GM18520 (cell line): ENCODE measurements at regions not wholly inside any gene's neighbourhood (a gene's known extent, or its start where the extent isn't known, plus 50 kb on each side); places are given as distances from the start of the nearest gene placed in this dataset.

ENCODE experiments used
- ATAC-seq: cut with Tn5 transposase; IDR thresholded peaks from one replicate; pipeline ENCODE4 v1.9.1; 2021; ENCODE audit not compliant: unreplicated experiment

DNA sequence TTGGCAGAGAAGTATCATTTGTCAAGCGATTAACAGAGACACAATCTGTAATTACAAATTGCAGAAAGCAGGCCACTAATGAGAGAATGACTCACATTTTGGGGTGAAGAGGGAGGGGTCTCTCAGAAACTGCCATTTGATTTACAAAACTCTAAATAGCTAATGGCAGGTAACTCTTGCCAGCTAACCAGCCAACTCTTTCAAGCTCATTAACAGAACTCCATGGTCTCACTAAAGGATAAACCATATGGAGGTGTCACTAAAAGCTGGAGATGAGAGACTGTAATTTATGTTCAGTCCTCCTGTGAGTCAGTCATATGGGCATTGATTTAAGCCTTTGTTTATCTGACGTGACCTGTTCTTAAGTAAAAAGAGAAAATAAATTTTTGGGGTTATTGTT is 336.4 kb downstream of the FOXG1 start:
- ATAC-seq = no peak

DNA sequence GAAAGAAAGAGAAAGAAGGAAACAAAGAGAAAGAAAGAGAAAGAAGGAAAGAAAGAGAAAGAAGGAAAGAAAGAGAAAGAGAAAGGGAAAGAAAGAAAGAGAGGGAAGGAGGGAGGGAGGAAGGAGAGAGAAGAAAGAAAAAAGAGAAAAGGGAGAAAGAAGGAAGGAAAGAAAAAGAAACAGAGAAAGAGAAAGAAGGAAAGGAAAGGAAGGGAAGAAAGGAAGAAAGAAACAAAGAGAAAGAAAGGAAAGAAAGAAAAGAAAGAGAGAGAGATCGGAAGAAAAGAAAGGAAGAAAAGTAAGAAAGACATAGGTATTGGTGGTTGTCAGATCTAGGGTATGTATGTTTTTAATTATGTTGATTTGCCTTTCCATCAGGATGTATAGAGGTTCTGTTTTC is 342.3 kb downstream of the FOXG1 start:
- no peak for ATAC-seq

GRCh38 chr14:29109589-29109988 is 343.0 kb downstream of the FOXG1 start:
- ATAC-seq = no peak

DNA sequence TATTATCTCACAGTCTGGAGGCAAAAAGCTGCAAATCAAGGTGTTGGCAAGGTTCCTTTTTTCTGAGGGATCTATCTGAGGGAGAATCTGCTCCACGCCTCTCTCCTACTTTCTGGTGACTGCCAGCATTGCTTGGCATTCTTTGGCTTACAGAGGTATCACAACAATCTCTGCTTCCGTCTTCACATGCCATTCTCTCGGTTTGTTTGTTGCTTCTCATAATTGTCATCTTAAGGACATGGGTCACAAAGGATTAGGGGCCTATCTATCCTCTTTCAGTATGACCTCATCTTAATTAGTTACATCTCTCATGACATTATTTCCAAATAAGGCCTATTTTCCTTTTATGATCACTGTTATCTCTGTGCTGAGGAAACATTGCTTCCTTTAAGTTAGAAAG is 345.0 kb downstream of the FOXG1 start:
- no peak for ATAC-seq

- ATAC-seq = no peak
Measured at GRCh38 chr14:29123017-29123416, 356.4 kb downstream of the FOXG1 start.

DNA sequence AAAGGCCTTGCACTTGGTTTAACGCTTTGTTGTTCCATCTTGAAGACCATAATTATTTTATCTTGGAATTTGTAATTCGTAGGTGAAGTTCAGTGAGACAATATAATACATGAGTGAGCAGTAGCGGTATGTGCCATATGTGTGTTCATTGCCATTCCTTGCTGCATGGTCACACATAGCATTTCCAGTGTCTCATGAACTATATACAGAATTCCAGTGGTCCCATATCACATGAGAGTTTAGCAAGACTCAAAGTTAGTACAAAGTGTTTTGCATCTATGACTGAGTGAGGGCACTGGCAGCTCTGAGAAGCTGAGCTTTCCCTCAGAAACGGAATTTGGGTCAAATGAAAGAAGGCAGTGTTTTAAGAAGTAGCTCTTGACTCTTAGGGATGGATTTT is 359.8 kb downstream of the FOXG1 start:
- ATAC-seq = no peak

DNA sequence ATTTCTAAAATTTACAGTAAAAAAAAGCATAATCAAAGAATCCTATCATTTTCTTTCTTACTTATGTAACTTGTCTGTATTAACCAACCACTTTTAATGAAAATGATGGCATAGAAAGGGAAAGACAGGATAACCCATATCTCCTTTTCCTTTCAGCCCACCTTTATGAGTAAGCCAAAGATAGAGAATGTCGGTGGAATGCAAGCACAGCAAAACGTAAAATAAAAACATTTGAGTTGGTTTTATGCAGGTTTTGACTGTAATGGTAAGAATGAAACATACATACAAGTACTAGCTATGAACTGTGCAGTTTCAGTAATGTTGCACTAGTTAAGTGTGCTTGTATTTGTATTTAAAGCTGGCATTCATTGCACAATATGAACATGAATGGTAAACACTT is 360.3 kb downstream of the FOXG1 start:
- no peak for ATAC-seq

- ATAC-seq = no peak
Measured at GRCh38 chr14:29140016-29140415, 373.4 kb downstream of the FOXG1 start.

- ATAC-seq = no peak
Measured at GRCh38 chr14:29144621-29145020, 378.0 kb downstream of the FOXG1 start.

DNA sequence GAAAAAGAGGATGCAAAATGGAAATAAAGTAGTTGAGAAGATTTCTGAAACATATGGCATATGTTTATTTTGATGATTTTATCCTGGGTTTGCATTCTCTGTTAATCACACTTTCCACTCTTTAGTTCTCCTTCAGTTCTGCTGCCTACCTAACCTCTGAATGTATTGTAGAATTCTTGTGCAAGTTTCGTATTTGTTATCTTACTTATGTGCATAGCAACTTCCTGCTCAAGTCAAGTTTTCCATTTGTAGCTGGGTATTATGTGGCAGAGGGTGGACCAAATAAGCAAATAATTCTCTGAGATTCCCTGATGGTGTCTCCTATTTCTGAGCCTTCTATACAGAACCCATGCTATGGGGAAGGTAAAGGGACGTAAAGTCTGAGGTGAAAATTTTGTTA is 381.6 kb downstream of the FOXG1 start:
- ATAC-seq = no peak

DNA sequence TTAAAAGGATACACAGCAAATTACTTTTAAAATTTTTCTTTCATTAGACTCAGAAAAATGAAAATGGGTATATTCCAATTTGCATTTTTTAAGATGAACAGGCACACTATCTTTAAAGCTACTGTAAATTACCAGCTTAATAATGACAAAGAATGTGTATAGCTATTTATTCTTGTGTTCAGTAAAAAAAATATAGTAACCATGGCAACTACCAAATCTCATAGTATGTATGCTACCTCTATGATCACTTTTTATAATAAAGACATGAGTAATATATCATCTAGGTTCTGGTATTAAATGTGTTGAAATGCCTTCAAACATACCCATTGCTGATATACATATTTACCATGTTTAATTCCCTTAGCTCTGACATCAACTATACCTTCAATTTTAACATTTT is 383.2 kb downstream of the FOXG1 start:
- ATAC-seq = no peak

DNA sequence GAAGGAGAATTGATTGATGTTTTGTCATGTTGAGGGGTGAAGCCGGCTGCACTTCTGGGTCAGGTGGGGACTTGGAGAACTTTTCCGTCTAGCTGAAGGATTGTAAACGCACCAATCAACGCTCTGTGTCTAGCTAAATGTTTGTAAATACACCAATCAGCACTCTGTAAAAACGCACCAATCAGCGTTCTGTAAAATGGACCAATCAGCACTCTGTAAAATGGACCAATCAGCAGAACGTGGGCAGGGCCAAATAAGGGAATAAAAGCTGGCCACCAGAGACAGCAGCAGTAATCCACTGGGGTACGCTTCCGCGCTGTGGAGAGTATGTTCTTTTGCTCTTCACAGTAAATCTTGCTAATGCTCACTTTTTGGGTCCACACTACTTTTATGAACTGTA is 384.1 kb downstream of the FOXG1 start:
- ATAC-seq = no peak

GRCh38 chr14:29156096-29156495 is 389.5 kb downstream of the FOXG1 start:
- no peak for ATAC-seq

GRCh38 chr14:29161593-29161992 is 395.0 kb downstream of the FOXG1 start:
- no peak for ATAC-seq

DNA sequence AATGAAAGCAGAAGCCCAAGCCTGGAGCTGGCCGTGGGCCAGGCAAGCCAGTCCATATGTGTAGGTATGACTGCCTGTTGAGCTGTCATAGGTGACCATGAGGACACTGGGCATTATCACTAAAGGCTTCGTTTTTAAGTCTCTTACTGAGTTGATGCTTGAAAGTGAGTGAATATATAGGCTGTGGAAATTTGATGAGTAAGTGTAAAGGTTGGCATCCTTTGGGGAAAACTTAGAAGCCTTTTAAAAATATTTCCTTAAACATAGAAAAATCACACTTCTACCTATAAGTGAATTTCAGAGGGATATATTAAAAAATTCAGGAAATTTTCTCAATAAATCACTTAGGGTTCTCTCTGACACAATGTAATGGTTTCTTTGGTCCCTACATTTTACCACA is 396.5 kb downstream of the FOXG1 start:
- ATAC-seq = no peak

GRCh38 chr14:29165431-29165830 is 398.8 kb downstream of the FOXG1 start:
- ATAC-seq = no peak

GRCh38 chr14:29166507-29166906 is 399.9 kb downstream of the FOXG1 start:
- ATAC-seq = no peak

- no peak for ATAC-seq
Measured at GRCh38 chr14:29168149-29168548, 401.6 kb downstream of the FOXG1 start.

DNA sequence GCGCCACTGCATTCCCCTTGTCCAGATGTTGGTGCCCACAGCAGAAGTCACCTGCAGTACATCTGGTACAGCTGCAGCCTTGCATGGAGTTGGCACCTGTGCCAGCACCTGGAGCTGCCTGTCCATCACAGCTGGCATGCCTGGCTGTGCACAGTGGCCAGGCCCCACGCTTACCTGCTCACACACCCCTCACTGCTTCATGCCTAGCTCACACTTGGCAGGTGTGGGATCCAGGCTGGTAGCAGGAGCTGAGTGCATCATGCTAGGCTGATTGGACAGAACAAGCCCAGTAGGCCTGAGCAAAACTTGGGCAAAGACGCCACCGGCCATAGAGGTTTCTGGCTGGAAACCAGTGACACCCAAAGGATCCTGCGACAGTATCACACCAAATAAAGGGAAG is 402.8 kb downstream of the FOXG1 start:
- no peak for ATAC-seq

DNA sequence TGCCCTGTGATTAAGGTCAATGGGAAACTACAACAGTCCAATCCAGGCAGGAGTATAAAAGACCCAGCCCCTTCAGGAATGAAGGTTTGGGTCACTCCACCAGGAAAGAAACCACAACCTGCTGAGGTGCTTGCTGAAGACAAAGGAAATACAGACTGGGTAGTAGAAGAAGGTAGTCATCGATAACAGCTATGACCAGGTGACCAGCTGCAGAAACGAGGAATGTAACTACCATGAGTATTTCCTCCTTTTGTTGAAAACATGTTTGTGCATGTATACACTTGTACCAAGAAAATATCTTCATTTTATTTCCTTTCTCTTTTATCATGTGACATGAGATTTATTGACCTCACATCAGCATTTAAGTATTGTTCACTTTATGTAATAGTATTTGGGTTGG is 409.1 kb downstream of the FOXG1 start:
- no peak for ATAC-seq

DNA sequence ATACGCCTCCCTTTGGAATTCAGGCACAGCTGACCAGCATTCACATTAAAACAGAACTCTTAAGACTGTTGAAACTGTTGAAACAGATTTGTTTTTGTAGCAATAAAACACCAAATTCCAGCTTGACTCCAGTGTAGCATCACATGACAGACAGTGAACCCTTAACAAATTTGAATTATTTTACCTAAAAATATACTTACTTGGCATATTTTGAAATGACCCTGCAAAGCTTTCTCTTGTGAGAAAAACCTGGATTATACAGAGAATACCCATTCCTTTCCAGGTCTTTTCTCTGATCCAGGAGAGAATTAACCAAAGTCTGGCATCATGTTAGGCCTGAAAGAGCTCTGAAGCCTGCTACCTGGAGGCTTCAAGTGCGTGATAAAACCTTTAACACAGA is 410.3 kb downstream of the FOXG1 start:
- no peak for ATAC-seq

- no peak for ATAC-seq
Measured at GRCh38 chr14:29178971-29179370, 412.4 kb downstream of the FOXG1 start.

DNA sequence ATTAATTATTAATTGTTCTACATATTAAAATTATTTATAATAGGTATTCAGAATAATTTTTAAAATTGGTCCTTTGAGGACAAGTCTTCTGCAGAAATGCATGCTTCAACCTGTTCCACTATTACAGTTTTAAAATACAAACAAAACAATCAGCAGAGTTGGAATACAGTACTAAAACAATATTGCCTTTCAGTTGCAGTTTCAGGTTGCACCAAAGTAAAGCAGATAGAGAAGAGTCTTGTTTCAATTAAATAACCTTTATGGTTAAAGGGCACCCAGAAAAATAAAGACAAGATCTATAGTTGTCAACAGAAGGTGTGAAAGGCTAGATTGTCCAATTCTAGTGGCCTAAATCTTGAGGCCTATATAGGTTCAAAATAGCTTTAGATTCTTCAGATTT is 424.5 kb downstream of the FOXG1 start:
- no peak for ATAC-seq

DNA sequence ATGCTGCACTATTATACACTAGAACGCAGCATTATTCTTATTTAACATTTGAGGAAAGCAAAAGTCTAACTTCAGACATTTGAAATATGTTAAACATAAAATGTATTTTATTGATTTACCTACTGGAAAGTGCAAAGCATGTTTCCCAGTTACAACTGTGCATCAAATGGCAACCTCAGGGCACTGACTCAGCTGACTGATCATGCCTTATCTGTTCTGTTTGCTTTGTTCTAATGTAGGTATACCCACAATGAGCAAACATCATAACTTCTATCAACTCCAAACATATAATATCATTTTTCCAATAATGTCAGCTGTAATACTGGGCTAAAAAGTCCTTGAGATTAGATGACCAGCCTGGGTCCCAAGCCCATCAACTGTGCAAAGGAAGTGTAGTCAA is 431.0 kb downstream of the FOXG1 start:
- ATAC-seq = no peak
